Mucosa of descending colon (tissue), 3 donors: ENCODE measurements at regions not wholly inside any gene's neighbourhood (a gene's known extent, or its start where the extent isn't known, plus 50 kb on each side); places are given as distances from the start of the nearest gene placed in this dataset.

ENCODE experiments used
- ATAC-seq: fragments of 200-7000 bp; cut with Tn5 transposase; one replicate; pipeline ENCODE4 v1.9.1; 2020; ENCODE audit warnings: mild to moderate bottlenecking, moderate library complexity
- DNase-seq, 3 donors: peaks; one replicate each; pipeline ENCODE4 v3.0.0-alpha.2; 2020
- H3K36me3 ChIP-seq: fragments of 200-600 bp; one replicate; pipeline ENCODE4 v1.8.0; 2021; ENCODE audit warnings: low read depth, mild to moderate bottlenecking
- H3K4me1 ChIP-seq: fragments of 200-600 bp; one replicate; pipeline ENCODE4 v1.8.0; 2021; ENCODE audit warnings: low read depth, mild to moderate bottlenecking
- H3K4me3 ChIP-seq: fragments of 200-600 bp; one replicate; pipeline ENCODE4 v1.8.0; 2021; ENCODE audit warnings: mild to moderate bottlenecking
- H3K9me3 ChIP-seq: fragments of 200-600 bp; one replicate; pipeline ENCODE4 v1.8.0; 2021; ENCODE audit warnings: mild to moderate bottlenecking
- intact Hi-C, 2 donors: fragments of 100-400 bp; cut with DNase I in 1 of 2; cut with micrococcal nuclease in 1 of 2; formaldehyde crosslinking; loops; one replicate each; pipeline versions ENCODE4 v1.11.0 to v1.11.1; 2022; cut with DNase I, micrococcal nuclease
- TF ChIP-seq, protein P1 (sequence below): fragments of 200-600 bp; IDR thresholded peaks from one replicate; pipeline ENCODE4 v1.8.0; 2022; ENCODE audit warnings: antibody characterized with exemption, mild to moderate bottlenecking
- donor health status: DM: no; HTN: no; CAD: no; lungs with moderate emphysema.
- donor health status: DM: no; HTN: no; CAD: no.
- donor health status: DM: no; HTN: yes; CAD: no.

DNA sequence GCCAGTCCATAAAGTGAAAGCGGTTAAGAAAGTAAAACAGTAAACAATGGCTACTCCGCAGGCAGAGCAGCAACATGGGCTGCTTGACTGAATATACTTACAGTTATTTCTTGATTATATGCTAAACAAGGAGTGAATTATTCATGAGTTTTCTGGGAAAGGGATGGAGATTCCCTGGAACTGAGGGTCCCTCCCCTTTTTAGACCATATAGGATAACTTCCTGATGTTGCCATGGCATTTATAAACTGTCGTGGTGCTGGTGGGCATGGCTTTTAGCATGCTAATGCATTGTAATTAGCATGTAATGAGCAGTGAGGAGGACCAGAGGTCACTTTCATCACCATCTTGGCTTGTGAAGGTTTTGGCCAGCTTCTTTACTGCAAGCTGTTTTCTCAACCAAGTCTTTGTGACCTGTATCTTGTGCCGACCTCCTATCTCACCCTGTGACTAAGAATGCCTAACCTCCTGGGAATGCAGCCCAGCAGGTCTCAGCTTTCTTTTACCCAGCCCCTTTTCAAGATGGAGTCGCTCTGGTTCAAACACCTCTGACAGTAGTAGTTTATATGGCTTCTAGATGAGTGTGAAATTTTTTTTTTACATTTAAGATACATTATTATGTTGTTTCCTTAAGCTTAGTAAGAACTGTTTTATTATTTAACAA lies 514.8 kb upstream of the TENM3 start:
- ATAC-seq, result no peak
- peaks cover 3% of the 10 kb centered on the region for H3K9me3 ChIP-seq
- TF ChIP-seq, protein P1, sequence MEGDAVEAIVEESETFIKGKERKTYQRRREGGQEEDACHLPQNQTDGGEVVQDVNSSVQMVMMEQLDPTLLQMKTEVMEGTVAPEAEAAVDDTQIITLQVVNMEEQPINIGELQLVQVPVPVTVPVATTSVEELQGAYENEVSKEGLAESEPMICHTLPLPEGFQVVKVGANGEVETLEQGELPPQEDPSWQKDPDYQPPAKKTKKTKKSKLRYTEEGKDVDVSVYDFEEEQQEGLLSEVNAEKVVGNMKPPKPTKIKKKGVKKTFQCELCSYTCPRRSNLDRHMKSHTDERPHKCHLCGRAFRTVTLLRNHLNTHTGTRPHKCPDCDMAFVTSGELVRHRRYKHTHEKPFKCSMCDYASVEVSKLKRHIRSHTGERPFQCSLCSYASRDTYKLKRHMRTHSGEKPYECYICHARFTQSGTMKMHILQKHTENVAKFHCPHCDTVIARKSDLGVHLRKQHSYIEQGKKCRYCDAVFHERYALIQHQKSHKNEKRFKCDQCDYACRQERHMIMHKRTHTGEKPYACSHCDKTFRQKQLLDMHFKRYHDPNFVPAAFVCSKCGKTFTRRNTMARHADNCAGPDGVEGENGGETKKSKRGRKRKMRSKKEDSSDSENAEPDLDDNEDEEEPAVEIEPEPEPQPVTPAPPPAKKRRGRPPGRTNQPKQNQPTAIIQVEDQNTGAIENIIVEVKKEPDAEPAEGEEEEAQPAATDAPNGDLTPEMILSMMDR, result no peak
- H3K4me3 ChIP-seq, result no peak overlapping the region
- H3K4me1 ChIP-seq, result no peaks in the 10 kb centered on the region
- no peak for DNase-seq
- no peaks in the 10 kb centered on the region for H3K36me3 ChIP-seq
- intact Hi-C loops, result no loop called here

DNA sequence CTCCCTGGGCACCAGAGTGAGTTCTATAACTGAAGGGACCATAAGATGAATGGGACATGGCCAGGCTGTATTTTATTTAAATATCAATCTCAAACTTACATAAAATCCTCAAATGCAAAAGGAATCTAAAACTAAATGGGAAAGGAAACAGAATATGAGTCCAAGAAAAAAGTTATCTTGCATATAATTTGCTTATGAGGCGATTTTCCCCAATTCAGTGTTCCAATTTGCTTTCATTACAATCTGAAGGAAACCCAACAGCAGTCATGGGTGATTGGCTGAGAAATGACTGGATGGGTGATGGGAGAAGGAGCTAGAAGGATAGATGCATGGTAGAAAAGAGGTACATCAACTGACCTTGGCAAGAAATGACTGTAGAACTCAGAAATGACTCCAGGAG lies 511.3 kb upstream of the TENM3 start:
- H3K9me3 ChIP-seq, result no peaks in the 10 kb centered on the region
- H3K36me3 ChIP-seq, result no peaks in the 10 kb centered on the region
- TF ChIP-seq, protein P1, result no peak
- ATAC-seq, result no peak
- H3K4me1 ChIP-seq, result no peaks in the 10 kb centered on the region
- intact Hi-C loops, result no loop called here
- DNase-seq, result no peak
- H3K4me3 ChIP-seq, result no peak overlapping the region

DNA sequence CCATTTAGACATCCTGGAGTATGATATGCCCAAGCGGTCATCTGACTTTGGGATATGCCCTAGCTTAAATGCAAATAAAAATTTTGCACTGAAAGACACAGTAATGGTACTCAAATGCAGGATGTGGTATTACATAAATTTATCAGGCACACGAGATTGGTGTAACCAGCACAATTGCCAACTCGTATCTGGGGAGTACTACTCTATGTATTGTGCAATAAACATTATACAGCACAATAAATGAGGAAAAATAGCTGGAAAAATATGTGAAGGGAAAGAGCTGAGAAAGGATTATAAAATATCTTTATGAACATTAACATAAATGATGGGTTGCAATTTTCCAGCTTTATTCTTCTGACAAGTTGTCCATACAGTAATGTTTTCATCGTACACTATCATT lies 505.5 kb upstream of the TENM3 start:
- Histone ChIP-seq H3K4me1 (no peaks in the 10 kb centered on the region), H3K9me3 (no peaks in the 10 kb centered on the region), H3K4me3 (no peak overlapping the region), H3K36me3 (no peaks in the 10 kb centered on the region)
- TF ChIP-seq, protein P1, result no peak
- ATAC-seq (no peak), DNase-seq (no peak)
- intact Hi-C loops, result no loop called here

DNA sequence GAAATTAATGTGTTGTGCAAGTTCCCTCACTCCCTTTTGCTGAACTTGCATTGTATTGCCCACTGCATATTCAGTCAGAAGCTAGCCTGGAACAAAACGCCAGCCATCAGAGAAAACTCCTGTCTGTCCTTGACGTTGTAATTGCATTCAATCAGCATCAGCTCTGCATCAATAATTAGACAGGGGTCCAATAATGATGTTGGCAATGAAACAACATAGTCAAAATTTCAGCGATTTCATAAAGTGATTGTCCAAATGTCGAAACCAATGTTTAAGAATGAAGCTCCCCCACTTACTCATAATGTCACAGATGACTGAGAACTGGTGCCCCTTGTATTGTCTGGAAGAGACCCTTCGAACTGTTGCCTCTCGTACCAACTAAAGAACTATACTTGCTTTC lies 504.2 kb upstream of the TENM3 start:
- intact Hi-C loops, result no loop called here
- no peaks in the 10 kb centered on the region for H3K4me1 ChIP-seq
- DNase-seq (no peak), ATAC-seq (no peak)
- no peaks in the 10 kb centered on the region for H3K36me3 ChIP-seq
- H3K4me3 ChIP-seq, result no peak overlapping the region
- H3K9me3 ChIP-seq, result no peaks in the 10 kb centered on the region
- TF ChIP-seq, protein P1, result no peak

DNA sequence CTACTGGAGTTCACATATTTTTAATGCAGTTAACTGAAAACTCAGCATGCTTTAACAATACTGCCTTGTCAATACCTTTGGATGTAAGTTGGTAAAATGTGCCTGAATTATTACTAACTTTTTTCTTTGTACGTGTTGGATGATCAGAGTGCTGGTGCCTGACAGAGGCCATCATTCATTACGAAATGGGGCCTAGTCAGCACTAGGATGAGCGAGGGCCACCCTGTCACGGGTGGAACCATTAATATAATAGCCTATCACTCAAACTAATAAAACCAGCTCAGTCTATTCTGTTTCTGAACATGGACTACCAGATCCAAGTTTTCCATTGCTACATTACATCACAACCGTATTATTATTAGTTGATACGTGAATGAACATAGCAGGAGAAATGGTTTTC lies 501.7 kb upstream of the TENM3 start:
- no peak overlapping the region for H3K4me3 ChIP-seq
- intact Hi-C loops, result no loop called here
- TF ChIP-seq, protein P1, result no peak
- H3K36me3 ChIP-seq, result no peaks in the 10 kb centered on the region
- H3K4me1 ChIP-seq, result no peaks in the 10 kb centered on the region
- no peak for DNase-seq
- no peak for ATAC-seq
- H3K9me3 ChIP-seq, result no peaks in the 10 kb centered on the region
